ENCODE measurements at regions not wholly inside any gene's neighbourhood (a gene's known extent, or its start where the extent isn't known, plus 50 kb on each side); places are given as distances from the start of the nearest gene placed in this dataset.

GRCh38 chr3:5494905-5495519, 307.5 kb downstream of the EDEM1 start:
- POLR2A ChIA-PET, result no interaction called here
- FAIRE-seq (no peak), ATAC-seq (no peak), DNase-seq (ENCODE audit: low read depth in 1 of 2, low spot score in 1 of 2) (no peak)
- no peak for TF ChIP-seq HOXB5 (CRISPR knock-in tag; IDR thresholded peaks at IDR 0.05)
- TF ChIP-seq, protein P1, sequence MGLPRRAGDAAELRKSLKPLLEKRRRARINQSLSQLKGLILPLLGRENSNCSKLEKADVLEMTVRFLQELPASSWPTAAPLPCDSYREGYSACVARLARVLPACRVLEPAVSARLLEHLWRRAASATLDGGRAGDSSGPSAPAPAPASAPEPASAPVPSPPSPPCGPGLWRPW (IDR thresholded peaks at IDR 0.05), result no peak
- no peak for TF ChIP-seq POLR2AphosphoS2 (conservative IDR thresholded peaks at IDR 0.05; ENCODE audit: low read length)
- H3K4me3 ChIP-seq, result no peak overlapping the region
- 12% methylated on average over 3 of the region's 3 CpGs for WGBS (ENCODE audit: missing lambda C conversion rate)
- H3K4me1 ChIP-seq, result no peaks in the 10 kb centered on the region
- no peak overlapping the region for H3K27ac ChIP-seq
- CTCF ChIA-PET, result interaction anchor here (2.0 kb wide), 1 partner anchor 15 kb away, joined by 5 read pairs; no protein-coding TSS in a partner anchor
- H3K4me2 ChIP-seq, result no peak overlapping the region
- no peaks in the 10 kb centered on the region for H3K9me3 ChIP-seq

DNA sequence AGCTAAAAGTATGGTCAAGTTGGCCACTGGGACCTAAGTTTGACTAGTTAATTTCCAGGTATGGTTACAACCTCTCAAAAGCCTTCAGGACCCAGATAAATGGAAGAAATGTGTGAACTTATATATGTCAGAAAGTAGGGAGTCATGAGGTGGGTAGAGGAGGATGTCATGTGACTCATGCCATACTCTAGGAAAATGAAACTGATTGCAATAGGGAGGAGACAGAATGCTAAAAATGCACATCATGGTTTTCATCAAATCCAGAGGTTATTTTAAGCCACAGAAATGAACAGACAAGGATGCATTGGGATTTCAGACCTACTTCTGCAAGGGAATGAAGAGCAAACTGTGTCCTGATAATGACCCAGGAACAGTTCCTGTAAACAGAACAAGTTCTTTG, 310.0 kb downstream of the EDEM1 start:
- no peak overlapping the region for H3K4me2 ChIP-seq
- TF ChIP-seq KDM1A (IDR thresholded peaks at IDR 0.05; ENCODE audit: low read depth), result no peak
- TF ChIP-seq, protein P1 (IDR thresholded peaks at IDR 0.05), result no peak
- no peak for TF ChIP-seq EP300 (IDR thresholded peaks at IDR 0.05)
- no peak for TF ChIP-seq USF2 (IDR thresholded peaks at IDR 0.05)
- TF ChIP-seq POLR2AphosphoS2 (conservative IDR thresholded peaks at IDR 0.05; ENCODE audit: low read length), result no peak
- TF ChIP-seq BHLHE40 (IDR thresholded peaks at IDR 0.05; ENCODE audit: low read depth, low read length), result no peak
- TF ChIP-seq ZC3H11A (IDR thresholded peaks at IDR 0.05), result no peak
- TF ChIP-seq SMC3 (IDR thresholded peaks at IDR 0.05), result no peak
- ChIA-PET CTCF (no interaction called here), POLR2A (no interaction called here)
- no peak overlapping the region for H3K27ac ChIP-seq
- ATAC-seq (no peak), FAIRE-seq (no peak), DNase-seq (ENCODE audit: low read depth in 1 of 2, low spot score in 1 of 2) (no peak)
- H3K9me3 ChIP-seq, result no peaks in the 10 kb centered on the region
- H3K4me3 ChIP-seq, result no peak overlapping the region
- H3K4me1 ChIP-seq, result no peaks in the 10 kb centered on the region

GRCh38 chr3:5498981-5499380, 311.5 kb downstream of the EDEM1 start:
- H3K27ac ChIP-seq, result no peak overlapping the region
- no peak for FAIRE-seq
- no peaks in the 10 kb centered on the region for H3K9me3 ChIP-seq
- no peak for TF ChIP-seq MAZ (IDR thresholded peaks at IDR 0.05; ENCODE audit: borderline replicate concordance, low read depth, low read length)
- no peak for TF ChIP-seq RAD21 (conservative IDR thresholded peaks at IDR 0.05 in 1 of 2, IDR thresholded peaks at IDR 0.05 in 1 of 2)
- TF ChIP-seq HOXB5 (CRISPR knock-in tag; IDR thresholded peaks at IDR 0.05), result no peak
- TF ChIP-seq FOXS1 (CRISPR knock-in tag; IDR thresholded peaks at IDR 0.05), result no peak
- no peak for TF ChIP-seq NPAS2 (CRISPR knock-in tag; IDR thresholded peaks at IDR 0.05; ENCODE audit: borderline replicate concordance)
- no peak for TF ChIP-seq BHLHE40 (IDR thresholded peaks at IDR 0.05; ENCODE audit: low read depth, low read length)
- no peak for TF ChIP-seq RCOR1 (IDR thresholded peaks at IDR 0.05; ENCODE audit: low read depth, low read length)
- no peak for TF ChIP-seq PHF8 (IDR thresholded peaks at IDR 0.05; ENCODE audit: borderline replicate concordance, low read depth)
- no peak for TF ChIP-seq MYC (IDR thresholded peaks at IDR 0.05; ENCODE audit: borderline replicate concordance, low read length)
- TF ChIP-seq ZC3H11A (IDR thresholded peaks at IDR 0.05), result no peak
- no peak for TF ChIP-seq CBX2 (IDR thresholded peaks at IDR 0.05; ENCODE audit: borderline replicate concordance, low read depth)
- no peak for TF ChIP-seq ATOH8 (CRISPR knock-in tag; IDR thresholded peaks at IDR 0.05; ENCODE audit: low read depth)
- no peak for TF ChIP-seq JUNB (IDR thresholded peaks at IDR 0.05)
- no peak for TF ChIP-seq JUN (IDR thresholded peaks at IDR 0.05)
- no peak for TF ChIP-seq EP300 (IDR thresholded peaks at IDR 0.05)
- 78% methylated on average over 2 of the region's 2 CpGs for WGBS (ENCODE audit: missing lambda C conversion rate)
- H3K4me3 ChIP-seq, result no peak overlapping the region
- H3K4me2 ChIP-seq, result no peak overlapping the region
- H3K4me1 ChIP-seq, result no peaks in the 10 kb centered on the region
- ChIA-PET CTCF (interaction anchor here (0.7 kb wide), 1 partner anchor 22 kb away, joined by 3 read pairs; no protein-coding TSS in a partner anchor), POLR2A (no interaction called here)
- no peak for DNase-seq (ENCODE audit: low read depth in 1 of 2, low spot score in 1 of 2)
- no peak for ATAC-seq

Data from A549 (cell line).